SK-N-MC (cell line): ENCODE measurements at regions not wholly inside any gene's neighbourhood (a gene's known extent, or its start where the extent isn't known, plus 50 kb on each side); places are given as distances from the start of the nearest gene placed in this dataset.
"Not testable (repeated sequence)": the region's sequence is repeated elsewhere in the genome, so short reads cannot be mapped to it uniquely, and the experiment has no call there.

ENCODE experiments used
- DNase-seq: peaks from one replicate; pipeline ENCODE4 v3.0.0-alpha.2; 2011; ENCODE audit warnings: low read depth, low spot score
- H3K27ac ChIP-seq: fragments of 200-600 bp; sonication (generic); 2 replicates; pipeline ENCODE4 v1.5.1; 2016; ENCODE audit warnings: mixed run types
- H3K36me3 ChIP-seq: fragments of 200-600 bp; sonication (generic); 2 replicates; pipeline ENCODE4 v1.6.1; 2017; ENCODE audit warnings: antibody characterized with exemption, low read length, mixed read lengths; ENCODE audit not compliant: insufficient read depth
- H3K4me3 ChIP-seq: fragments of 200-600 bp; sonication (generic); 2 replicates; pipeline ENCODE4 v1.5.1; 2016
- H3K9ac ChIP-seq: fragments of 200-600 bp; sonication (generic); 2 replicates; pipeline ENCODE4 v1.8.0; 2017; ENCODE audit warnings: mixed run types, mixed read lengths; ENCODE audit not compliant: insufficient read length
- H3K9me3 ChIP-seq: fragments of 200-600 bp; sonication (generic); 2 replicates; pipeline ENCODE4 v1.6.1; 2017; ENCODE audit warnings: low read depth, mild to moderate bottlenecking, antibody characterized with exemption, low read length, moderate library complexity, mixed read lengths
- EZH2 ChIP-seq: fragments of 200-600 bp; sonication (generic); IDR thresholded peaks from one replicate; pipeline ENCODE4 v1.6.1; 2017; ENCODE audit warnings: antibody characterized with exemption
- FOXP2 ChIP-seq: optimal IDR thresholded peaks from 2 replicates; pipeline ENCODE3; 2011; ENCODE audit warnings: mild to moderate bottlenecking, moderate library complexity; ENCODE audit not compliant: insufficient read depth; ENCODE audit errors: extremely low read length, control extremely low read depth
- POLR2AphosphoS5 ChIP-seq: IDR thresholded peaks from 2 replicates; pipeline ENCODE4 v1.6.1; 2012; ENCODE audit warnings: mild to moderate bottlenecking, low read depth, low read length, borderline replicate concordance

DNA sequence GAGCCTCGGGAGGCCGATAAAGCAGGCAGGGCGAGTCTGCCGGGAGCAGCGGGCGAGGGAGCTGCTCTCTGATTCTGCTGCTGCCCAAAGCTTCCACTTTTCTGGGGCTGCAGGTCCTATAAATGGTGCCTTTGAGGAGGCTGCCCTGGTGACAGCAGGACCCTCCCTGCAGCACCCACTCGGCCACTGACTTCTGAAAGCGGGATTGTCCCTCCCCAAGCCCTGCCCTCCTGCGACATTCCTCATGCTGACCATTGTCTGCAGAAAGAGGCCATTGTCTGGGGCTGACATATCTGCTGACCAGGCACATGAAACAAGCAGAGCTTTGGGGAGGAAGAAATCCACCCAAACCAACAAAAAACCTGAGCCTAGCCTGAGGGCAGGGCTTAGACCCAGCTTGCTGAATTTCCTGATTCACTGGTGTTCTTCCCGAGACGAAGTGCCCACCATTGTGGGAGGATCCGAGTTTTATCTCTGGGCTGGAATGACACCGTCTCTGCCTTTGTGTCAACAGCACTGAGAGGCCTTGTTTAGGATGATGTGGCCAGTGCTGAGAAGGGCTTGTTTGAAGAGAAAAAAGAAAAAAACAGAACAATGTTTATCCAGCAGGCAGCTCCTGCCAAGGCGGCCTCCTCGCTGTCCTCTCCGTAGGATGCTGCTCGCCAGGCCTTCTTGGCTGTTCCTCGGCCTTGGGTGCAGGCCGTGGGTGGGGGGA lies 129.7 kb downstream of the MYCN start:
- no peak overlapping the region for H3K27ac ChIP-seq
- no peak for TF ChIP-seq POLR2AphosphoS5
- TF ChIP-seq FOXP2: no peak
- TF ChIP-seq EZH2: no peak
- H3K36me3 ChIP-seq: no peaks in the 10 kb centered on the region
- H3K9ac ChIP-seq: no peak overlapping the region
- no peaks in the 10 kb centered on the region for H3K9me3 ChIP-seq
- DNase-seq: no peak
- H3K4me3 ChIP-seq: no peak overlapping the region

DNA sequence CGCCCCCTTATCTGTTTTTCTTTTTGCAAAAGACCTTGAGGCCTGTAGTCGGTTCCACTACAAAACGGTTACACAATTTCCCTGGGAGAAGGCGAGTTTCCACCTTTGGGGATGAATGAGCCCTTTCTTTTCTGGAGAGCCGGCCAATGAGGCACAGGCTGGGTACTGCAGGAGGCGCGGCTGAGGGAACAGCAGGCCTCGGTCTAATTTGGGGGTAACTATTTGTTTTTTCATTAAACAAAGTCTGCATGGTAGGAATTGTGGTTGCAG lies 129.2 kb downstream of the MYCN start:
- Histone ChIP-seq H3K9ac (no peak overlapping the region), H3K27ac (no peak overlapping the region), H3K4me3 (no peak overlapping the region), H3K9me3 (no peaks in the 10 kb centered on the region), H3K36me3 (no peaks in the 10 kb centered on the region)
- TF ChIP-seq POLR2AphosphoS5: no peak
- TF ChIP-seq FOXP2: no peak
- TF ChIP-seq EZH2: no peak
- DNase-seq: no peak

DNA sequence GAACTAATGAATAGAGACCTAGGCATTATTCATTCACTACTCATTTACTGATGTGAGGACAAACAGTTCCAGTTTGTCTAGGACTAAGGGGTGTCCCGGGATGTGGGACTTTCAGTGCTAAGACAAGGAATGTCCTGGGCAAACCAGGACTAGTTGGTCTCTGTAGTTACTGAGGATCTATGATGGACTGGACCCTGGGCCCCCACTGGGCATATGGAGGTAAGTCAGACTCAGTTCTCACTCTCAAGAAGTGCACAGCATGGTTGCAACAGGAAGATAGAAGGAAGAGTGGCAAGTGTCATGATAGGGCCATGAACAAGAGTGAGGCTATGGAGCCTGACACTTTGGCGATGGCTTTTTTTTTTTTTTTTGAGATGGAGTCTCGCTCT lies 128.2 kb downstream of the MYCN start:
- no peak overlapping the region for H3K9ac ChIP-seq
- TF ChIP-seq EZH2 (no peak), FOXP2 (no peak), POLR2AphosphoS5 (no peak)
- no peaks in the 10 kb centered on the region for H3K9me3 ChIP-seq
- no peaks in the 10 kb centered on the region for H3K36me3 ChIP-seq
- DNase-seq: no peak
- H3K27ac ChIP-seq: no peak overlapping the region
- no peak overlapping the region for H3K4me3 ChIP-seq

DNA sequence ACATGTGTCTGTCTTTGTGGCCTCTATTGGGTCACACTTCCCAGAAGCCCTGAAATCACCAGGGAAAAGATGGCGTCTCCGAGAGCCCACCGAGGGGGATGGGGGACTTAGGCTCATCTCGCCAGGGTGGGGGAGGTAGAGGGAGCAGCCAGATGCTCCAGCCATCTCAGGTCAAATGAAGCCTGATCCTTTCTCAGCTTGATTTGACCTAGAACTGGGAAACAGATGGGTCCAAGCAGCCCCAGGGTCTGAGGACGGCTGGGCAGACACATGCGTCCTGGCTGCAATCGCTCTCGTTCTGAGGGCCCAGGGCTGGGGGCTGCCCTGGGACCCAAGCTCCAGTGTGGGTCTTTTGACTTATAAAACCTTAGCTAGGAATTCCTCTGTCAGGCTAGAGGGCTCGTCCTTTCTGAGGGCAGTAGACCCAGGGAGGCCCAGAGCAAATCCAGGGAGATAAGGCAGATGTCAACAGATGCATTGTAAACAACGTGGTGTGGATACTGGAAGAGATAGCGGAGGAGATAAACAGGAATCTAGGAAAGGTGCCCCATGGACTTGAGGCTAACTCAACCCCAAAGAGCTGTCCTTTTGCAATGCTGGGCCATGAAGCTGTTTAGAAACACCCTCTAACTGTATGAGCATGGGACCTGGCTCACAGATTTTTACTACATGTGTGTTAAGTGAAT lies 127.7 kb downstream of the MYCN start:
- no peak overlapping the region for H3K4me3 ChIP-seq
- TF ChIP-seq POLR2AphosphoS5: no peak
- no peaks in the 10 kb centered on the region for H3K9me3 ChIP-seq
- DNase-seq: no peak
- no peaks in the 10 kb centered on the region for H3K36me3 ChIP-seq
- no peak overlapping the region for H3K9ac ChIP-seq
- H3K27ac ChIP-seq: no peak overlapping the region

DNA sequence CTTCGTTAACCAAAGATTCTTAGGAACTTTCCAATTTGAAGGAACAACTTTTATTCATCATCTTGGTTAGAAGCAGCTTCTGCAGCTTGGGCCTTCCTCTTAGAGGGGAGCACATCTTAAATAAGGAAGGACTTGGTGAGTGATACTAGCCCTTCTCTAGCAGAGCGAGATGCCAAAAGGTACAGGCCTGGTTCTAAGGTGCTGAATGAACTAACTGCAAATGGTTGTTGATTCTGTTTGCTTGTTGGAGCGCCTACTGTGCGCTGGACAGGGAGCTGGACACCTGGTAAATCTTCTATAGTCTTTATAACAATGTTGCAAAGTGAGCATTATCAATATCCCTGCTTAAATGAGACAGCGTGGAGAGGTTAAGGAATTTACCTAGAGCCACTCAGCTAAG lies 127.1 kb downstream of the MYCN start:
- no peak for DNase-seq
- H3K4me3 ChIP-seq: no peak overlapping the region
- no peaks in the 10 kb centered on the region for H3K9me3 ChIP-seq
- TF ChIP-seq POLR2AphosphoS5 (no peak), EZH2 (no peak)
- H3K9ac ChIP-seq: no peak overlapping the region
- no peaks in the 10 kb centered on the region for H3K36me3 ChIP-seq
- no peak overlapping the region for H3K27ac ChIP-seq

DNA sequence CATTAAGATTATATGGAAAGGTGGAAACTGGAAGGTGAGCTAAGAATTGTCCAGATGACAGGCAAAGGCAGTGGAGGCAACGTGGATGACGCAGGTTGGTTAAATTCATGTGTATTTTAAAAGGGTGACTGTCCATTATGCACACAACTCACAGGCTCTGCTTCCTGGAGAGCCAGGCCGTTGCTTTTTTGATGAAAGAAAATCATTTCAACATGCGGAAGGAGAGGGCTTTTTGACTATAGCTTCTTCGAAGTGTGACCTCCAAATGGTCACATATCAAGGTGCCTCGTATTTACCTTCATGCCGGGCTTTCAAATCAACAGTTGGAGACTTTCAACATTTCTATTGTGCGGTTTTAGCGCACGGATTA lies 126.7 kb downstream of the MYCN start:
- H3K27ac ChIP-seq: no peak overlapping the region

DNA sequence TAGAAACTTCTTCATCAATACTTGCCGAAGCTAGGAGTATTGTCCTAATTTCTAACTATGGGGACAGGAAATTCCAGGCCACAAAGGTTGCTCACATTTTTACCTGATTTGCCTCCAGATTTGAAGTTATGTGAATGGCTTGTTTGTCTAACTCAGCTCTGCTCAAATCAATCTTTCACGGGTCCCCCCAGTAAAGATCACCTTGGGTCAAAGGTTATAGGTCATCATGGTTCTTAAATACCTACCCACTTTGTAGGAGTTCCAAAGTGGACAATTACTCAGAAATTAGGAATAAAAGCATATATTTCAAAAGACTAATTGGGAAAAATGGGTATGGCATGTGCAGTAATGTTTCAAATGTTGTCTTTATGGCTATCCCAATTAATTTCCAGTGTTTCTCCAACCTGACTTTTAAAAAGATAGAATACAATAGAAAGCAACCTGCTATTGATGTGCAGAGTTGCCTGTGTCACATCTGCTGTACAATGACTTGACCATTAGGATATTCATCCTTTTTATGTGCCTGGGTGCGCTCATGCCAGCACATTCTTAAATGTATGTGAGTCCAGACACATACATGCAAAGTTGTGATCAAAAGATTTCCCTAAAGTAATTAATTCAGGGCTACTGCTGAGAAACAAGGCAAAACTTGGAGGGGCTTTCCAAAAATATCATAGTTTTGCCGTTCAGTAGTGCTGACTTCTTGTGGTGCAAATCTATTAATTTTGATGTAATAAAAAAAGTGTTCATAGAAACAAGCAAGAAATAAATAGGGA lies 126.1 kb downstream of the MYCN start:
- TF ChIP-seq POLR2AphosphoS5 (no peak), FOXP2 (no peak), EZH2 (no peak)
- Histone ChIP-seq H3K4me3 (no peak overlapping the region), H3K27ac (no peak overlapping the region), H3K36me3 (no peaks in the 10 kb centered on the region), H3K9me3 (no peaks in the 10 kb centered on the region), H3K9ac (no peak overlapping the region)
- DNase-seq: no peak

More for the DNA sequence above, 126.7 kb downstream of the MYCN start:
- DNase-seq: no peak
- H3K36me3 ChIP-seq: no peaks in the 10 kb centered on the region
- H3K9me3 ChIP-seq: no peaks in the 10 kb centered on the region
- H3K4me3 ChIP-seq: no peak overlapping the region
- no peak overlapping the region for H3K9ac ChIP-seq
- TF ChIP-seq POLR2AphosphoS5 (no peak), FOXP2 (no peak), EZH2 (no peak)

DNA sequence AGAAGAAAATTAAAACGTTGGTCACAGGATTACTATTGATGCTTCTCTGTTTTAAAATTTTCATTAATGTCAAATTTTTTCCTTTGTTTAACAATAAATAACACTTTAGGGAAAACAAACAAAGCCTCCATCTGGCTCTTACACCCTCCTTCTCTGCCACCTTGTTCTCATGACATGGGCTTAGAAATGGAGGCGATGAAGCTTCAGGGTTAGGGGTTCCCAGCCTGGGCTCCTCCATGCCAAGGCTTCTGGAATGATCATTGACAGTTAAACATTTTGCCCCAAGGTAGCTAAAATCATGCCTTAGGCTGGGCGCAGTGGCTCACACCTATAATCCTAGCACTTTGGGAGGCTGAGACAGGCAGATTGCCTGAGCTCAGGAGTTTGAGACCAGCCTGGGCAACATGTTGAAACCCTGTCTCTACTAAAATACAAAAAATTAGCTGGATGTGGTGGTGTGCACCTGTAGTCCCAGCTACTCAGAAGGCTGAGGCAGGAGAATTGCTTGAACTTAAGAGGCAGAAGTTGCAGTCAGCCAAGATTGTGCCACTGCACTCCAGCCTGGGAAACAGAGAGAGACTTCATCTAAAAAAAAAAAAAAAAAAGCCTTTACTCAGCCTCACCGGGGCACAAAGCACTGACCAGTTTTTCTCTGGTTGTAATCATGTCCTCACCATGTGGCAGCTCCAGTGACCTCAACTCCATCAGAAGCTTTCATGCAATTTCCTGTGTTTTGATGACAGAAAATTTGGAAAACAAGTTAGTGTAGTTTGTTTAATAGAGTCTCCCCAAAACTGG lies 125.1 kb downstream of the MYCN start:
- H3K9me3 ChIP-seq, H3K36me3 ChIP-seq, H3K4me3 ChIP-seq: not testable (repeated sequence)

More for the DNA sequence above, 125.1 kb downstream of the MYCN start:
- not testable (repeated sequence) for H3K9ac ChIP-seq, H3K27ac ChIP-seq, DNase-seq
